Panc1 (cell line): ENCODE measurements at regions not wholly inside any gene's neighbourhood (a gene's known extent, or its start where the extent isn't known, plus 50 kb on each side); places are given as distances from the start of the nearest gene placed in this dataset.

Experiments used
- CTCF ChIP-seq: fragments of 450-650 bp; IDR thresholded peaks from 2 replicates; pipeline ENCODE4 v1.5.1; 2017; ENCODE audit warnings: mild to moderate bottlenecking
- POLR2AphosphoS5 ChIP-seq: IDR thresholded peaks from 2 replicates; pipeline ENCODE4 v1.6.1; 2012; ENCODE audit warnings: mild to moderate bottlenecking, low read depth, low read length, moderate library complexity
- SIN3A ChIP-seq: IDR thresholded peaks from 2 replicates; pipeline ENCODE4 v1.6.1; 2012; ENCODE audit warnings: low read depth, mild to moderate bottlenecking, low read length, moderate library complexity, borderline replicate concordance; ENCODE audit not compliant: insufficient read depth
- TCF7L2 ChIP-seq: IDR thresholded peaks from 2 replicates; pipeline ENCODE4 v1.6.1; 2011; ENCODE audit warnings: mild to moderate bottlenecking, low read depth, low read length, inconsistent platforms
- TF ChIP-seq, protein P1 (sequence below), 2 experiments: IDR thresholded peaks; 2 replicates each; pipeline ENCODE4 v1.6.1; 2011 to 2012; ENCODE audit warnings: low read depth in 2 of 2, control low read depth in 1 of 2, low read length in 1 of 2, mild to moderate bottlenecking in 1 of 2, moderate library complexity in 1 of 2; ENCODE audit not compliant: insufficient read depth in 1 of 2

GRCh38 chrX:125089761-125090445 lies 229.8 kb upstream of the TEX13C start:
- TF ChIP-seq POLR2AphosphoS5 (no peak), CTCF (no peak), SIN3A (no peak), TCF7L2 (no peak)
- TF ChIP-seq, protein P1, sequence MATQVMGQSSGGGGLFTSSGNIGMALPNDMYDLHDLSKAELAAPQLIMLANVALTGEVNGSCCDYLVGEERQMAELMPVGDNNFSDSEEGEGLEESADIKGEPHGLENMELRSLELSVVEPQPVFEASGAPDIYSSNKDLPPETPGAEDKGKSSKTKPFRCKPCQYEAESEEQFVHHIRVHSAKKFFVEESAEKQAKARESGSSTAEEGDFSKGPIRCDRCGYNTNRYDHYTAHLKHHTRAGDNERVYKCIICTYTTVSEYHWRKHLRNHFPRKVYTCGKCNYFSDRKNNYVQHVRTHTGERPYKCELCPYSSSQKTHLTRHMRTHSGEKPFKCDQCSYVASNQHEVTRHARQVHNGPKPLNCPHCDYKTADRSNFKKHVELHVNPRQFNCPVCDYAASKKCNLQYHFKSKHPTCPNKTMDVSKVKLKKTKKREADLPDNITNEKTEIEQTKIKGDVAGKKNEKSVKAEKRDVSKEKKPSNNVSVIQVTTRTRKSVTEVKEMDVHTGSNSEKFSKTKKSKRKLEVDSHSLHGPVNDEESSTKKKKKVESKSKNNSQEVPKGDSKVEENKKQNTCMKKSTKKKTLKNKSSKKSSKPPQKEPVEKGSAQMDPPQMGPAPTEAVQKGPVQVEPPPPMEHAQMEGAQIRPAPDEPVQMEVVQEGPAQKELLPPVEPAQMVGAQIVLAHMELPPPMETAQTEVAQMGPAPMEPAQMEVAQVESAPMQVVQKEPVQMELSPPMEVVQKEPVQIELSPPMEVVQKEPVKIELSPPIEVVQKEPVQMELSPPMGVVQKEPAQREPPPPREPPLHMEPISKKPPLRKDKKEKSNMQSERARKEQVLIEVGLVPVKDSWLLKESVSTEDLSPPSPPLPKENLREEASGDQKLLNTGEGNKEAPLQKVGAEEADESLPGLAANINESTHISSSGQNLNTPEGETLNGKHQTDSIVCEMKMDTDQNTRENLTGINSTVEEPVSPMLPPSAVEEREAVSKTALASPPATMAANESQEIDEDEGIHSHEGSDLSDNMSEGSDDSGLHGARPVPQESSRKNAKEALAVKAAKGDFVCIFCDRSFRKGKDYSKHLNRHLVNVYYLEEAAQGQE (IDR thresholded peaks at IDR 0.05; ENCODE audit: insufficient read depth in 1 of 2, low read depth in 2 of 2, low read length in 1 of 2), result no peak
